ENCODE measurements at regions not wholly inside any gene's neighbourhood (a gene's known extent, or its start where the extent isn't known, plus 50 kb on each side); places are given as distances from the start of the nearest gene placed in this dataset.

GRCh38 chrX:42540146-42540545, 237.8 kb downstream of the PPP1R2C start:
- no peak for TF ChIP-seq CTCF (IDR thresholded peaks at IDR 0.05)
- no peak for TF ChIP-seq POLR2A (IDR thresholded peaks at IDR 0.05)
